KMS-11 (cell line): ENCODE measurements at regions not wholly inside any gene's neighbourhood (a gene's known extent, or its start where the extent isn't known, plus 50 kb on each side); places are given as distances from the start of the nearest gene placed in this dataset.

Experiments
- H2AFZ ChIP-seq: fragments of 200-600 bp; sonication (generic); 2 replicates; pipeline ENCODE4 v1.6.1; 2016; ENCODE audit warnings: antibody characterized with exemption, mixed run types, low read depth
- H3K27ac ChIP-seq: fragments of 200-600 bp; sonication (generic); 2 replicates; pipeline ENCODE4 v1.6.1; 2016; ENCODE audit warnings: mild to moderate bottlenecking, mixed run types
- H3K27me3 ChIP-seq: fragments of 200-600 bp; sonication (generic); 2 replicates; pipeline ENCODE4 v1.6.1; 2017; ENCODE audit warnings: mild to moderate bottlenecking, low read depth, mixed run types, moderate library complexity; ENCODE audit not compliant: insufficient read depth
- H3K36me3 ChIP-seq: fragments of 200-600 bp; sonication (generic); 2 replicates; pipeline ENCODE4 v1.6.1; 2017; ENCODE audit warnings: mild to moderate bottlenecking, mixed run types; ENCODE audit not compliant: insufficient read depth
- H3K4me1 ChIP-seq: fragments of 200-600 bp; sonication (generic); 2 replicates; pipeline ENCODE4 v1.6.1; 2016; ENCODE audit warnings: mild to moderate bottlenecking, low read depth, mixed run types; ENCODE audit not compliant: poor library complexity, severe bottlenecking
- H3K4me2 ChIP-seq: fragments of 200-600 bp; sonication (generic); 2 replicates; pipeline ENCODE4 v1.7.0; 2016; ENCODE audit warnings: mild to moderate bottlenecking, mixed run types
- H3K4me3 ChIP-seq: fragments of 200-600 bp; sonication (generic); IDR thresholded peaks from 2 replicates; pipeline ENCODE4 v1.6.1; 2017; ENCODE audit warnings: low read depth, low read length, mixed read lengths; ENCODE audit not compliant: insufficient read depth
- H3K79me2 ChIP-seq: fragments of 200-600 bp; sonication (generic); 2 replicates; pipeline ENCODE4 v1.6.1; 2016; ENCODE audit warnings: low read depth, mixed run types; ENCODE audit not compliant: insufficient read depth
- H3K9ac ChIP-seq: fragments of 200-600 bp; sonication (generic); 2 replicates; pipeline ENCODE4 v1.6.1; 2016; ENCODE audit warnings: mild to moderate bottlenecking, mixed run types
- H4K20me1 ChIP-seq: fragments of 200-600 bp; sonication (generic); 2 replicates; pipeline ENCODE4 v1.6.1; 2016; ENCODE audit warnings: mild to moderate bottlenecking, mixed run types; ENCODE audit not compliant: insufficient read depth
- CTCF ChIP-seq: fragments of 200-600 bp; sonication (generic); conservative IDR thresholded peaks from 2 replicates; pipeline ENCODE4 v1.6.1; 2017; ENCODE audit warnings: low read depth, mild to moderate bottlenecking, antibody characterized with exemption, low read length, moderate library complexity, mixed read lengths

DNA sequence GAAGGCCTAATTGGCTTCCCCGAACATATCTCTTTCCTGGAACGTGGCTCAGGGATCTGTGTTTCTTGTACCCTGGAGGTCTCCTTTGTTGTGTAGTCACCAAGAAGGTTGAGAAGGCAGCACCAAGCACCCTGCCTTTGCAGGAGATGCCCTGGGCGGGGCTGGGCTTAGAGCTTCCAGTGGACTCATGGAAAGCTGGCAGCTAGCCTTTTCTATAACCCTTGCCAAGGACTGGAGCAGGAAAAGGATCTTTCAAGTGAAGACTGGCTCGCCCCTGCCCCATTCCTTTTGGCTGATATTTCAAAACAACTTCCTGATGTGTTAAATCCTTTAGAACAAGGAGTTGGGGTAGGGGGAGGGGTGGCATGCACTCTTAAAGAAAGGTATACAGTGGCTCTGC, 58.9 kb upstream of the EPHA6 start:
- Histone ChIP-seq H3K4me2 (no peak overlapping the region), H2AFZ (no peak overlapping the region), H3K79me2 (no peaks in the 10 kb centered on the region), H3K36me3 (no peaks in the 10 kb centered on the region), H3K9ac (no peak overlapping the region), H4K20me1 (no peaks in the 10 kb centered on the region), H3K4me1 (peaks cover 8% of the 10 kb centered on the region), H3K4me3 (no peak overlapping the region), H3K27ac (no peak overlapping the region), H3K27me3 (no peaks in the 10 kb centered on the region)
- no peak for TF ChIP-seq CTCF

DNA sequence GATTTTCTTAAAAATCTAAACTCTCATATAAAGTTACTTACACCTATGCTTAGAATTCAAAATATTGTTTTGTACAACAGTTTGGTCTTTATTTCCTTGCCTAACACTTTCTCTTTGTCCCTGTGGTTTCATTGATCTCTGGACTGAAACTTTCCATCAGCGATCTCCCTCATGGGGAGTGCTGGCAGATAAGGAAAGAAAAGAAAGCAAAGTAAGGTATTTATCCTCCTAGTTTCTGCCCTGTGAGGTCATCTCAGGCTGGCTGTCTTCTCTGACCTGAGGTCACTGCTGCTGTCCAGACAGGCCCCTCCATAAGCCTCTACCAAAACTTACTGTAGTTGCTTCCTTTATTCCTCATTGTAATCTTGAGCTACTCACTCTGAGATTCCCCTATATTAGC, 57.9 kb upstream of the EPHA6 start:
- Histone ChIP-seq H3K4me3 (no peak overlapping the region), H3K27ac (no peak overlapping the region), H4K20me1 (no peaks in the 10 kb centered on the region), H3K9ac (no peak overlapping the region), H3K36me3 (no peaks in the 10 kb centered on the region), H3K27me3 (no peaks in the 10 kb centered on the region), H3K79me2 (no peaks in the 10 kb centered on the region), H3K4me2 (no peak overlapping the region), H3K4me1 (peaks cover 8% of the 10 kb centered on the region), H2AFZ (no peak overlapping the region)
- TF ChIP-seq CTCF, result no peak

DNA sequence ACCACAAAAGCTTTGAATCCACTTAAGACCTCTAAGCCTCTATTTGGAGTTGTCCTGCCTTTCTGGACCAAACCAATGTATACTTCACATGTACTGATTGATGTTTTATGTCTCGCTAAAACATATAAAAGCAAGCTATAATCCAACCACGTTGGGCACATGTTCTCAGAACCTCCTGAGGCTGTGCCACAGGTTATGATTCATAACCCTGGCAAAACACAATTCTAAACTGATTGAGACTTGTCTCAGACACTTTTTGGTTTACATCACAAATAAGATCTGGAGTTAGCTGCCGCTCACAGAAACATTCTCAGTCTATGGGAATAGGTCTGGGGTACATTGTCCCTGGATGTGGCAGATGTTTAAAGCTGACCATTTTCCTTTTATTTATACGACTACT, 53.4 kb upstream of the EPHA6 start:
- H3K9ac ChIP-seq, result no peak overlapping the region
- H4K20me1 ChIP-seq, result no peaks in the 10 kb centered on the region
- H3K27me3 ChIP-seq, result no peaks in the 10 kb centered on the region
- H3K4me3 ChIP-seq, result no peak overlapping the region
- H3K36me3 ChIP-seq, result no peaks in the 10 kb centered on the region
- TF ChIP-seq CTCF, result no peak
- no peak overlapping the region for H3K27ac ChIP-seq
- peaks cover 8% of the 10 kb centered on the region for H3K4me1 ChIP-seq
- H3K4me2 ChIP-seq, result no peak overlapping the region
- H2AFZ ChIP-seq, result no peak overlapping the region
- H3K79me2 ChIP-seq, result no peaks in the 10 kb centered on the region
